ENCODE measurements at regions not wholly inside any gene's neighbourhood (a gene's known extent, or its start where the extent isn't known, plus 50 kb on each side); places are given as distances from the start of the nearest gene placed in this dataset.
A peak's percentile ranks its signal among the peaks of the same experiment; 100 is the strongest.

GRCh38 chr17:77445760-77446532 lies 305.2 kb downstream of the SEC14L1 start (continued):
- TF ChIP-seq DACH1 (IDR thresholded peaks at IDR 0.05; ENCODE audit: partially characterized antibody) = no peak
- TF ChIP-seq JUNB (CRISPR knock-in tag; conservative IDR thresholded peaks at IDR 0.05) = no peak
- TF ChIP-seq OTX1 (CRISPR knock-in tag; IDR thresholded peaks at IDR 0.05) = no peak
- TF ChIP-seq, protein P1, sequence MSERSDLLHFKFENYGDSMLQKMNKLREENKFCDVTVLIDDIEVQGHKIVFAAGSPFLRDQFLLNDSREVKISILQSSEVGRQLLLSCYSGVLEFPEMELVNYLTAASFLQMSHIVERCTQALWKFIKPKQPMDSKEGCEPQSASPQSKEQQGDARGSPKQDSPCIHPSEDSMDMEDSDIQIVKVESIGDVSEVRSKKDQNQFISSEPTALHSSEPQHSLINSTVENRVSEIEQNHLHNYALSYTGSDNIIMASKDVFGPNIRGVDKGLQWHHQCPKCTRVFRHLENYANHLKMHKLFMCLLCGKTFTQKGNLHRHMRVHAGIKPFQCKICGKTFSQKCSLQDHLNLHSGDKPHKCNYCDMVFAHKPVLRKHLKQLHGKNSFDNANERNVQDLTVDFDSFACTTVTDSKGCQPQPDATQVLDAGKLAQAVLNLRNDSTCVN (CRISPR knock-in tag; IDR thresholded peaks at IDR 0.05) = no peak
- TF ChIP-seq, protein P2, sequence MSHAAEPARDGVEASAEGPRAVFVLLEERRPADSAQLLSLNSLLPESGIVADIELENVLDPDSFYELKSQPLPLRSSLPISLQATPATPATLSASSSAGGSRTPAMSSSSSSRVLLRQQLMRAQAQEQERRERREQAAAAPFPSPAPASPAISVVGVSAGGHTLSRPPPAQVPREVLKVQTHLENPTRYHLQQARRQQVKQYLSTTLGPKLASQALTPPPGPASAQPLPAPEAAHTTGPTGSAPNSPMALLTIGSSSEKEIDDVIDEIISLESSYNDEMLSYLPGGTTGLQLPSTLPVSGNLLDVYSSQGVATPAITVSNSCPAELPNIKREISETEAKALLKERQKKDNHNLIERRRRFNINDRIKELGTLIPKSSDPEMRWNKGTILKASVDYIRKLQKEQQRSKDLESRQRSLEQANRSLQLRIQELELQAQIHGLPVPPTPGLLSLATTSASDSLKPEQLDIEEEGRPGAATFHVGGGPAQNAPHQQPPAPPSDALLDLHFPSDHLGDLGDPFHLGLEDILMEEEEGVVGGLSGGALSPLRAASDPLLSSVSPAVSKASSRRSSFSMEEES (CRISPR knock-in tag; IDR thresholded peaks at IDR 0.05) = no peak
- peak; percentile 67 for TF ChIP-seq ETV1 (tag; conservative IDR thresholded peaks at IDR 0.05; ENCODE audit: low read depth)
- no peak for TF ChIP-seq EZH2 (IDR thresholded peaks at IDR 0.05; ENCODE audit: borderline replicate concordance, low read depth, low read length)
- TF ChIP-seq POLR2A (conservative IDR thresholded peaks at IDR 0.05) = no peak
- no peak for TF ChIP-seq MEIS2 (IDR thresholded peaks at IDR 0.05; ENCODE audit: partially characterized antibody)
- TF ChIP-seq PYGO2 (tag; IDR thresholded peaks at IDR 0.05) = no peak
- no peak for TF ChIP-seq BRD9 (IDR thresholded peaks at IDR 0.05; ENCODE audit: low read depth, partially characterized antibody)
- TF ChIP-seq ZNF764 (CRISPR knock-in tag; IDR thresholded peaks at IDR 0.05; ENCODE audit: low read depth) = no peak
- TF ChIP-seq C11orf30 (IDR thresholded peaks at IDR 0.05; ENCODE audit: low read depth) = no peak
- TF ChIP-seq MCM5 (IDR thresholded peaks at IDR 0.05; ENCODE audit: low read depth) = no peak
- no peak for TF ChIP-seq FOXA3 (CRISPR knock-in tag; conservative IDR thresholded peaks at IDR 0.05 in 1 of 2, IDR thresholded peaks at IDR 0.05 in 1 of 2)
- TF ChIP-seq MTA1 (IDR thresholded peaks at IDR 0.05; ENCODE audit: borderline replicate concordance) = no peak
- TF ChIP-seq, protein P3, sequence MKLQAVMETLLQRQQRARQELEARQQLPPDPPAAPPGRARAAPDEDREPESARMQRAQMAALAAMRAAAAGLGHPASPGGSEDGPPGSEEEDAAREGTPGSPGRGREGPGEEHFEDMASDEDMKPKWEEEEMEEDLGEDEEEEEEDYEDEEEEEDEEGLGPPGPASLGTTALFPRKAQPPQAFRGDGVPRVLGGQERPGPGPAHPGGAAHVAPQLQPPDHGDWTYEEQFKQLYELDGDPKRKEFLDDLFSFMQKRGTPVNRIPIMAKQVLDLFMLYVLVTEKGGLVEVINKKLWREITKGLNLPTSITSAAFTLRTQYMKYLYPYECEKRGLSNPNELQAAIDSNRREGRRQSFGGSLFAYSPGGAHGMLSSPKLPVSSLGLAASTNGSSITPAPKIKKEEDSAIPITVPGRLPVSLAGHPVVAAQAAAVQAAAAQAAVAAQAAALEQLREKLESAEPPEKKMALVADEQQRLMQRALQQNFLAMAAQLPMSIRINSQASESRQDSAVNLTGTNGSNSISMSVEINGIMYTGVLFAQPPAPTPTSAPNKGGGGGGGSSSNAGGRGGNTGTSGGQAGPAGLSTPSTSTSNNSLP (IDR thresholded peaks at IDR 0.05; ENCODE audit: borderline replicate concordance, low read depth, low read length) = no peak
- TF ChIP-seq NBN (IDR thresholded peaks at IDR 0.05; ENCODE audit: low read depth) = no peak
- no peak for TF ChIP-seq RBM39 (optimal IDR thresholded peaks at IDR 0.05; ENCODE audit: low read depth, low read length)
- no peak for TF ChIP-seq ZNF133 (CRISPR knock-in tag; IDR thresholded peaks at IDR 0.05)
- TF ChIP-seq SOX6 (IDR thresholded peaks at IDR 0.05) = no peak
- TF ChIP-seq RCOR1 (IDR thresholded peaks at IDR 0.05; ENCODE audit: borderline replicate concordance in 1 of 2, low read depth in 2 of 2, low read length in 2 of 2) = no peak
- no peak for TF ChIP-seq PRMT5 (CRISPR knock-in tag; IDR thresholded peaks at IDR 0.05)
- no peak for TF ChIP-seq KDM5B (IDR thresholded peaks at IDR 0.05; ENCODE audit: insufficient replicate concordance, low read depth, low read length)
- no peak for TF ChIP-seq SP1 (CRISPR knock-in tag; IDR thresholded peaks at IDR 0.05)
- no peak for TF ChIP-seq XRCC3 (IDR thresholded peaks at IDR 0.05)
- TF ChIP-seq IRF2 (CRISPR knock-in tag; IDR thresholded peaks at IDR 0.05) = no peak
- TF ChIP-seq BRCA1 (IDR thresholded peaks at IDR 0.05) = no peak
- no peak for TF ChIP-seq BRCA1 (CRISPR knock-in tag; IDR thresholded peaks at IDR 0.05)
